GM18505 (cell line): ENCODE measurements at regions not wholly inside any gene's neighbourhood (a gene's known extent, or its start where the extent isn't known, plus 50 kb on each side); places are given as distances from the start of the nearest gene placed in this dataset.

Experiments
- ATAC-seq: cut with Tn5 transposase; IDR thresholded peaks from one replicate; pipeline ENCODE4 v1.9.1; 2021; ENCODE audit not compliant: unreplicated experiment
- POLR2A ChIP-seq: IDR thresholded peaks from 4 replicates; pipeline ENCODE4 v1.6.1; 2011; ENCODE audit warnings: borderline replicate concordance; ENCODE audit not compliant: insufficient read depth, insufficient read length; ENCODE audit errors: extremely low read depth

GRCh38 chr6:1558388-1558787 is 51.3 kb upstream of the FOXC1 start:
- TF ChIP-seq POLR2A, result no peak
- no peak for ATAC-seq
